BE2C (cell line): ENCODE measurements at regions not wholly inside any gene's neighbourhood (a gene's known extent, or its start where the extent isn't known, plus 50 kb on each side); places are given as distances from the start of the nearest gene placed in this dataset.

Experiments used
- DNase-seq: peaks from one replicate; pipeline ENCODE4 v3.0.0-alpha.2; 2020
- H3K27me3 ChIP-seq: fragments of 250-450 bp; sonication (Bioruptor Pico); 2 replicates; pipeline ENCODE4 v1.5.1; 2020; ENCODE audit warnings: mild to moderate bottlenecking
- H3K36me3 ChIP-seq: fragments of 250-450 bp; sonication (Bioruptor Pico); 2 replicates; pipeline ENCODE4 v1.5.1; 2020; ENCODE audit warnings: mild to moderate bottlenecking
- H3K4me1 ChIP-seq: fragments of 250-450 bp; sonication (Bioruptor Pico); 2 replicates; pipeline ENCODE4 v1.5.1; 2020
- H3K4me3 ChIP-seq: 2 replicates; pipeline ENCODE4 v1.5.1; 2011; ENCODE audit warnings: low read depth, low read length
- H3K9me3 ChIP-seq: fragments of 250-450 bp; sonication (Bioruptor Pico); 2 replicates; pipeline ENCODE4 v1.5.1; 2020
- CTCF ChIP-seq: IDR thresholded peaks from 2 replicates; pipeline ENCODE4 v1.5.1; 2012; ENCODE audit warnings: mild to moderate bottlenecking, low read depth, low read length

- TF ChIP-seq CTCF, result no peak
- H3K9me3 ChIP-seq, result no peaks in the 10 kb centered on the region
- H3K27me3 ChIP-seq, result no peaks in the 10 kb centered on the region
- no peaks in the 10 kb centered on the region for H3K36me3 ChIP-seq
- DNase-seq, result no peak
- H3K4me3 ChIP-seq, result no peak overlapping the region
- no peaks in the 10 kb centered on the region for H3K4me1 ChIP-seq
These were observed 67.2 kb upstream of the RCN1 start for GRCh38 chr11:32023370-32024305.

DNA sequence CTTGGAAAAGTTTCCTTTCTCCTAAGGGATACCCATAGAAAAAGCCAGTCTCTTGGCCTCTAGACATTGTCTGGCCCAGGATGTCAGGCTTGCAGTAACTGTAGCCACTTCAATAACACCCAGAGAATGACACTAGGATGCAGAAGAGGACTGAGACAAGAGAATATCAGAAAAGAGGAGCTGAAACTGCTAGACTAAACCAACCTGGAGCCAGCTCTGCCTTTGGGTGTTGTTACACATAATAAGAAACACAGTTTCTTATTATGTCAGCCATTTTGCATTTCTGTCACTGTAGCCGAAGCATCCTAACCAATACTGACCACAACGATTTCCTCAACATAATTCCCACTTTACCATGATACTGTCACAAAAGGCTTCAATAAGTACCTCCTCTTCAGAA is 72.2 kb upstream of the RCN1 start:
- no peak overlapping the region for H3K4me3 ChIP-seq
- H3K4me1 ChIP-seq, result no peaks in the 10 kb centered on the region
- H3K27me3 ChIP-seq, result no peaks in the 10 kb centered on the region
- H3K9me3 ChIP-seq, result no peaks in the 10 kb centered on the region
- no peaks in the 10 kb centered on the region for H3K36me3 ChIP-seq
- no peak for DNase-seq
- TF ChIP-seq CTCF, result no peak

GRCh38 chr11:32016111-32016510 is 74.8 kb upstream of the RCN1 start:
- DNase-seq, result no peak
- Histone ChIP-seq H3K9me3 (no peaks in the 10 kb centered on the region), H3K27me3 (no peaks in the 10 kb centered on the region), H3K4me3 (no peak overlapping the region), H3K36me3 (no peaks in the 10 kb centered on the region), H3K4me1 (no peaks in the 10 kb centered on the region)
- no peak for TF ChIP-seq CTCF

DNA sequence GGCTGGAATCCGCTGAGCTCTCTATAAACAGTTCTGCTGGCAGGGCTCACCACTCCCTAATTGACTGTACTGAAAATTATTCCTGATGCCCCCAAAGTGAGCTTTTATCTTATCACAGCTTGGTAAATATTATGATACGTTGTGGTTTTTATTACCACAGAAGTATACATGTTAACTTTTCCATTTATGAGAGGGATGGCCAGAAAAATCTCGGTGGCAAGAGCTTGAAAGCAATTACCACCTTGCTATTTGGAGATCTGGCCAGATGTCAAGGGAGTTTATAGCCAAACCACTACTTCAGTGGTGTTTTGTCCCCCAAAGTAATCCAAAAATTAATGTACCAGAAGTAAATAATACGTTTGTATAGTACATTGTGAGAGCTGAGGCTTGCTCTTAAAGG is 75.4 kb upstream of the RCN1 start:
- H3K27me3 ChIP-seq, result no peaks in the 10 kb centered on the region
- no peak overlapping the region for H3K4me3 ChIP-seq
- no peaks in the 10 kb centered on the region for H3K4me1 ChIP-seq
- no peak for DNase-seq
- no peak for TF ChIP-seq CTCF
- H3K9me3 ChIP-seq, result no peaks in the 10 kb centered on the region
- H3K36me3 ChIP-seq, result no peaks in the 10 kb centered on the region

DNA sequence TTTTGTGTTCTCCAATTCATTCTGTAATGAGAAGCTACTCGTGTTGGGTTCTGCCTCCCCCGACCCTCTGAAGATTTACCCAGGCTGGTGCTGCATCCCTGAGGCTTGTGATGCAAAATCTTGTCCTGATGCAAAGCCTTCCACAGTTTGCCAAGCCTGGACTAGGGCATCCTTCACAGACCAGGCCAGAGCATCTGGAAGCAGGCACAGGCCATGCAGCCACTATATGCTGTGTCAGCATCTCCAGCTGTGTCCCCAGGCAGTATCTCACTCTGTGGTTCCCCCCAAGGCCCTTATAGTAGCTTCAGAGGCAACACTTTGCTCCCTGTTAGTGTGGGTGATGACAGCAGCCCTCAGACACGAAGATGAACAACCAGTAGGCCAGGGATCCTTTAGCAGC is 77.3 kb upstream of the RCN1 start:
- no peaks in the 10 kb centered on the region for H3K27me3 ChIP-seq
- no peak for TF ChIP-seq CTCF

DNA sequence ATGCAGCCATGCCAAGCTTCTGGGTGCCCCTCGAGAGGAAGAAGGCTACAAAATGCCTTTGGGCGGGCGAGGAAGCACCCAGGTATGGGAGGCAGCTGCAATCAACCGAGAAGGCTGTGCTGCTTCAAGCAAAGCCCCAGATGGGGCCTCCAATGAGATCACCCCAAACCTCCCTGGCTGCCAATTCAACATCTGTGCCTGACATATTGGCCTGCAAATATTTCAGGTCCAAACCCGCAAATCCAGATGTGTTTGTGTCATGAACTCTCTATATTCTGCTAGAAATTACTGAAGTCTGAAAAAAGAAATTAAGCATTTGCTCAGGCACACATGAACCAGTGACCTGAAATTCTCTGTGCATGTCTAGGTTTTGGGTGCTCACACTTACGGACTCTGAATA is 78.8 kb upstream of the RCN1 start:
- no peaks in the 10 kb centered on the region; the same call in 1 of the 2 replicates for H3K27me3 ChIP-seq
- TF ChIP-seq CTCF, result no peak
- DNase-seq, result no peak
- H3K4me1 ChIP-seq, result no peaks in the 10 kb centered on the region
- H3K36me3 ChIP-seq, result no peaks in the 10 kb centered on the region
- H3K9me3 ChIP-seq, result no peaks in the 10 kb centered on the region
- no peak overlapping the region for H3K4me3 ChIP-seq

More for the DNA sequence above, 77.3 kb upstream of the RCN1 start:
- Histone ChIP-seq H3K4me3 (no peak overlapping the region), H3K36me3 (no peaks in the 10 kb centered on the region), H3K9me3 (no peaks in the 10 kb centered on the region), H3K4me1 (no peaks in the 10 kb centered on the region)
- DNase-seq, result no peak
